ENCODE measurements at regions not wholly inside any gene's neighbourhood (a gene's known extent, or its start where the extent isn't known, plus 50 kb on each side); places are given as distances from the start of the nearest gene placed in this dataset.

- no peak for DNase-seq
- TF ChIP-seq CTCF (IDR thresholded peaks at IDR 0.05), result no peak
- H3K36me3 Mint-ChIP-seq (ENCODE audit: low read depth), result no peaks in the 10 kb centered on the region; the same call in 1 of the 2 replicates
- no peak overlapping the region for H3K27ac Mint-ChIP-seq
- no peaks in the 10 kb centered on the region for H3K27me3 Mint-ChIP-seq (ENCODE audit: insufficient read depth)
- H3K4me1 Mint-ChIP-seq (ENCODE audit: low read depth), result no peaks in the 10 kb centered on the region
- H3K9me3 Mint-ChIP-seq, result peaks cover 8% of the 10 kb centered on the region
- H3K4me3 Mint-ChIP-seq, result no peak overlapping the region
Measured at GRCh38 chr11:104522123-104522522, 358.2 kb upstream of the PDGFD start.

GRCh38 chr11:104510169-104510568 lies 346.2 kb upstream of the PDGFD start:
- TF ChIP-seq CTCF (IDR thresholded peaks at IDR 0.05), result no peak
- Mint-ChIP-seq H3K4me1 (ENCODE audit: low read depth) (no peaks in the 10 kb centered on the region), H3K9me3 (peaks cover 19% of the 10 kb centered on the region), H3K27ac (no peak overlapping the region), H3K4me3 (no peak overlapping the region), H3K27me3 (ENCODE audit: insufficient read depth) (no peaks in the 10 kb centered on the region), H3K36me3 (ENCODE audit: low read depth) (no peaks in the 10 kb centered on the region)
- no peak for DNase-seq

GRCh38 chr11:104490182-104490581 lies 326.2 kb upstream of the PDGFD start:
- no peak for DNase-seq
- Mint-ChIP-seq H3K4me1 (ENCODE audit: low read depth) (no peaks in the 10 kb centered on the region), H3K27me3 (ENCODE audit: insufficient read depth) (no peaks in the 10 kb centered on the region), H3K4me3 (no peak overlapping the region), H3K36me3 (ENCODE audit: low read depth) (no peaks in the 10 kb centered on the region), H3K9me3 (peaks cover 49% of the 10 kb centered on the region), H3K27ac (no peak overlapping the region)
- no peak for TF ChIP-seq CTCF (IDR thresholded peaks at IDR 0.05)

GRCh38 chr11:104488561-104488960 lies 324.6 kb upstream of the PDGFD start:
- no peak for TF ChIP-seq CTCF (IDR thresholded peaks at IDR 0.05)
- H3K4me1 Mint-ChIP-seq (ENCODE audit: low read depth), result no peaks in the 10 kb centered on the region
- no peak overlapping the region for H3K4me3 Mint-ChIP-seq
- H3K27me3 Mint-ChIP-seq (ENCODE audit: insufficient read depth), result no peaks in the 10 kb centered on the region
- no peak overlapping the region for H3K27ac Mint-ChIP-seq
- peaks cover 41% of the 10 kb centered on the region for H3K9me3 Mint-ChIP-seq
- DNase-seq, result no peak
- H3K36me3 Mint-ChIP-seq (ENCODE audit: low read depth), result no peaks in the 10 kb centered on the region

GRCh38 chr11:104487046-104487806 lies 323.3 kb upstream of the PDGFD start:
- H3K9me3 Mint-ChIP-seq, result peaks cover 44% of the 10 kb centered on the region
- H3K36me3 Mint-ChIP-seq (ENCODE audit: low read depth), result no peaks in the 10 kb centered on the region
- H3K4me3 Mint-ChIP-seq, result no peak overlapping the region
- H3K4me1 Mint-ChIP-seq (ENCODE audit: low read depth), result no peaks in the 10 kb centered on the region
- no peak for DNase-seq
- no peaks in the 10 kb centered on the region for H3K27me3 Mint-ChIP-seq (ENCODE audit: insufficient read depth)
- TF ChIP-seq CTCF (IDR thresholded peaks at IDR 0.05), result no peak
- no peak overlapping the region for H3K27ac Mint-ChIP-seq
